Ovary (tissue), 1 donor: ENCODE measurements at regions not wholly inside any gene's neighbourhood (a gene's known extent, or its start where the extent isn't known, plus 50 kb on each side); places are given as distances from the start of the nearest gene placed in this dataset.

Experiments used
- EP300 ChIP-seq: sonication (generic); formaldehyde crosslinking; IDR thresholded peaks from one replicate; pipeline ENCODE4 v1.6.1; 2017; ENCODE audit warnings: antibody characterized with exemption
- POLR2A ChIP-seq: fragments of 450-650 bp; IDR thresholded peaks from one replicate; pipeline ENCODE4 v1.6.1; 2017; ENCODE audit warnings: antibody characterized with exemption, mild to moderate bottlenecking, moderate library complexity

DNA sequence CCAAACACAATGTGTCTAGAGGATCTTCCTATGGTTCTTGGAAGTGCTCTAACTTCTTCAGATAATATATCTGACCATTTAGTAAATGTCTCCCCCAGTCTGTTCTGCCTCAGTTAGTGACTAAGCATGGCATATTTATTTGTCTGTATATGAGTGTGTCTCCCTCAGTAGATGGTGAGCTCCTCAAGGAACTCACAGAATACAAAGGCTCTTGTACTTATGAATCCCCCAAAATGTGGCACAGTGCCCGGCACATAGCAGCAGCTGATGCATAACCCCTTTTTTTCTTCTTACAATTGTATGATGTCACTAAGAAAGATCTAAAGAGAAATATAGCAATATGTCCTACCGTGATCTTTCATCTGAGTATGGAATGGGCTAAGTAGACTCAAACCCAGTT lies 264.7 kb upstream of the PRICKLE1 start:
- TF ChIP-seq EP300, result no peak
- TF ChIP-seq POLR2A, result no peak
